Adrenal gland (tissue), 5 donors: ENCODE measurements at regions not wholly inside any gene's neighbourhood (a gene's known extent, or its start where the extent isn't known, plus 50 kb on each side); places are given as distances from the start of the nearest gene placed in this dataset.

Experiments
- CTCF ChIP-seq, 6 experiments: fragments of 450-650 bp in 4 of 6; fragments of 200-600 bp in 2 of 6; sonication (generic) in 1 of 6; IDR thresholded peaks; 1 replicate in 5 of 6; 2 replicates in 1 of 6; pipeline versions ENCODE4 v1.5.1 to v1.8.0; 2016 to 2021; ENCODE audit warnings: antibody characterized with exemption in 6 of 6, mild to moderate bottlenecking in 2 of 6, moderate library complexity in 1 of 6
- POLR2A ChIP-seq, 2 donors: fragments of 450-650 bp; IDR thresholded peaks; one replicate each; pipeline ENCODE4 v1.6.1; 2017; ENCODE audit warnings: antibody characterized with exemption in 2 of 2, mild to moderate bottlenecking in 2 of 2, moderate library complexity in 1 of 2
- donor health status: DM: no; HTN: no; CAD: no.

GRCh38 chr11:90414221-90414620 is 191.4 kb upstream of the CHORDC1 start:
- TF ChIP-seq CTCF (IDR thresholded peaks at IDR 0.05) (no peak), POLR2A (IDR thresholded peaks at IDR 0.05) (no peak)
